ENCODE measurements at regions not wholly inside any gene's neighbourhood (a gene's known extent, or its start where the extent isn't known, plus 50 kb on each side); places are given as distances from the start of the nearest gene placed in this dataset.

DNA sequence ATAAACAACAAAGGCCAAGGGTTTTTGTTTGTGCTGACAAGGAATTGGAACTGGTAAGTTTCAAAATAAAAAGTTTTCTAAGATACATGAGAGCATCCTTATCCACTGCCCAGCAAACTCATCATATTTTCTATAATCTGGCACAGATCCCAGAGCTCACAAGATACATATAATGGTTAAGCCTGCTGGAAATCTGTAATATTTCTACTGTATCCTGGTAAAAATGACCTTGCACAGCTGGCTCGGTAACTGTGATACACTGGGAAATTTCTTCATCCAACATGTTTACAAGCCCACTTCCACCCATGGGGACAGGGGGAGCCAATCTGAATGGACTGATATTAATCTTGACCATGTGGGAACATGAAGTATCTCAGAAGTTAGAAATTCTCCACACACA is 425.4 kb upstream of the MMADHC start:
- Histone ChIP-seq H3K27me3 (no peaks in the 10 kb centered on the region), H3K9me3 (no peaks in the 10 kb centered on the region), H3K4me3 (no peak overlapping the region), H3K27ac (no peak overlapping the region), H3K36me3 (no peaks in the 10 kb centered on the region), H3K4me1 (no peaks in the 10 kb centered on the region)
- intact Hi-C loops (cut with DNase I; ENCODE audit: low total_unique reads) = no loop called here
- peak in 1 of 2 donors; percentile 58 for DNase-seq
- TF ChIP-seq POLR2AphosphoS5 (IDR thresholded peaks at IDR 0.05) (no peak), POLR2A (IDR thresholded peaks at IDR 0.05) (no peak), EP300 (IDR thresholded peaks at IDR 0.05) (no peak)
- TF ChIP-seq, protein P1, sequence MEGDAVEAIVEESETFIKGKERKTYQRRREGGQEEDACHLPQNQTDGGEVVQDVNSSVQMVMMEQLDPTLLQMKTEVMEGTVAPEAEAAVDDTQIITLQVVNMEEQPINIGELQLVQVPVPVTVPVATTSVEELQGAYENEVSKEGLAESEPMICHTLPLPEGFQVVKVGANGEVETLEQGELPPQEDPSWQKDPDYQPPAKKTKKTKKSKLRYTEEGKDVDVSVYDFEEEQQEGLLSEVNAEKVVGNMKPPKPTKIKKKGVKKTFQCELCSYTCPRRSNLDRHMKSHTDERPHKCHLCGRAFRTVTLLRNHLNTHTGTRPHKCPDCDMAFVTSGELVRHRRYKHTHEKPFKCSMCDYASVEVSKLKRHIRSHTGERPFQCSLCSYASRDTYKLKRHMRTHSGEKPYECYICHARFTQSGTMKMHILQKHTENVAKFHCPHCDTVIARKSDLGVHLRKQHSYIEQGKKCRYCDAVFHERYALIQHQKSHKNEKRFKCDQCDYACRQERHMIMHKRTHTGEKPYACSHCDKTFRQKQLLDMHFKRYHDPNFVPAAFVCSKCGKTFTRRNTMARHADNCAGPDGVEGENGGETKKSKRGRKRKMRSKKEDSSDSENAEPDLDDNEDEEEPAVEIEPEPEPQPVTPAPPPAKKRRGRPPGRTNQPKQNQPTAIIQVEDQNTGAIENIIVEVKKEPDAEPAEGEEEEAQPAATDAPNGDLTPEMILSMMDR (IDR thresholded peaks at IDR 0.05) = no peak
- WGBS, 5 donors = 63 to 89% (median 79%) methylated on average over 1 of the region's 1 CpG

DNA sequence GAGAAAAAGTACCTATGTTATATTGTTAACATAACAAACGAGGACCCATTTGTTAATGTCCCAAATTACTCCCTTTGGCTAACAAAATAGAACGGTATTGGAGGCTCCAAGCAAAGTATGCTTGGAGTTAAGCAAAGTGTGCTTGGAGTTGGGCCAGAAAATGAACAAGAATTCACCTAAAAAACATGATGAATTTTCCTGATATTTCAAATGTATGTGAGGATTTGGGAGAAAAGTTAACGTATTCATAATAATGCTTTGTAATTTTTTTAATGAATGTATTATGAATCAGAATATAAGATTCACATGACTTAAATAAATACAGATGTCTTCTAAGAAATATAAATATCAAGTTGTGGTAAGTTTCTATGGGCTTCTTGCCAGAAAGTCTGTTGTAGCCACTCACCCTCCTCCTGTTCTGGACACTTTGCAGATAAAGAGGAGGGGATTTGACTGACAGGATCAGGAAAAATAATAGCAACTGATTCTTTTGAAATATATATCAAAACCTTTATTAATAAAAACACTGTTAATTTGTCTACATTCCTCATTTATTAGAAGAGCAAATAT is 423.7 kb upstream of the MMADHC start:
- Histone ChIP-seq H3K27me3 (no peaks in the 10 kb centered on the region), H3K36me3 (no peaks in the 10 kb centered on the region), H3K27ac (no peak overlapping the region), H3K4me1 (no peaks in the 10 kb centered on the region), H3K9me3 (no peaks in the 10 kb centered on the region), H3K4me3 (no peak overlapping the region)
- intact Hi-C loops (cut with DNase I; ENCODE audit: low total_unique reads) = no loop called here
- TF ChIP-seq POLR2AphosphoS5 (IDR thresholded peaks at IDR 0.05) (no peak), POLR2A (IDR thresholded peaks at IDR 0.05) (no peak)
- TF ChIP-seq, protein P1 (IDR thresholded peaks at IDR 0.05) = no peak
- DNase-seq = no peak
- WGBS, 5 donors = 78 to 87% (median 82%) methylated on average over 3 of the region's 3 CpGs

DNA sequence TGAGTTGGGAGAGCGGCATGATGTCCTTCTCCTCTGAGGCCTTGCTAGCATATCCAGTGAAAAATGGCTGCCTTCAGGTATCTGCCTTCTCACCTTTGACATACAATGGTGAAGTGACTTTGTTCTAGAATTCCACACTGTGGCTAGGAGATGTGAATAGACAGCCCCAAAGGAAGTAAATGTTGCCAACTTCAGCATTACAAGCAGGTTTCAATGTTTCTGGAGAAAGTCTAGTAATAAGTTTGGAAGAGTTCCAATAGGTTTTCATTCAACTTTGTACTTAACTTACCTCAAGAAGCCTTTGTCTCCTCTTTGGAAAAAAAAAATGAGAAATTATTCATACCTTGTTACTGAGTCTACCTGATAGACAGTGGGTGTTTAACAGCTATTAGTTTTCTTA is 421.3 kb upstream of the MMADHC start:
- Histone ChIP-seq H3K27ac (no peak overlapping the region), H3K9me3 (no peaks in the 10 kb centered on the region), H3K36me3 (no peaks in the 10 kb centered on the region), H3K4me1 (no peaks in the 10 kb centered on the region), H3K27me3 (no peaks in the 10 kb centered on the region), H3K4me3 (no peak overlapping the region)
- TF ChIP-seq POLR2A (IDR thresholded peaks at IDR 0.05) (no peak), EP300 (IDR thresholded peaks at IDR 0.05) (no peak), POLR2AphosphoS5 (IDR thresholded peaks at IDR 0.05) (no peak)
- TF ChIP-seq, protein P1 (IDR thresholded peaks at IDR 0.05) = no peak
- DNase-seq = no peak
- WGBS, 5 donors = 86 to 96% (median 94%) methylated on average over 1 of the region's 1 CpG
- intact Hi-C loops (cut with DNase I; ENCODE audit: low total_unique reads) = no loop called here

DNA sequence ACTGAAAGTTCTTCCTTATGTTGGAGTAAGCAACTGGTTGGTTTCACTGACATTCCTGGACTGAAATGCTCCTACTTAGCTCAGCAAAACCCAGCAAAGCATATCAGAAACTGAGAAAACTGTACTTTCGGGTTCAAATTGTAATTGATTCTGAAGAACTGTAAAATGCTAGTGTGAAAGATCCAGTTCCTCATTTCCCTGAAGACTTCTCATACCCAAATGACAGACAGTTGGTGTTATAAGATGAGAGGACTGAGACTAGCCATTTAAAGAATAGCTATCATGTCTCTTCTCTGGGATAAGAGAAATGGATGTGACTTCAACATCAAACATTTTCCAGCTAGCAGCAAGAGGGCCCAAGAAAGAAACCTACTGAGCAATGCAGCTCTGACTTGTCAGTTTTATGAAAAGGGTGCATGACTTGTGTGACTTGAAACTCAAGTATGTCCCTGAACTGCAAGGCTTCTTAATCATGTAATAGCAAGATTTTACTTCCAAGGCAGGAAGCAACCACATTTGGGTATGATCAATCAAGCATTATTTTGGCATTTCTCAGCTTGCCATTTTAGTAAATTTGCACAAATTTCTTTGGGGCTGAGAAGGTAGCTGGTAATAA is 420.3 kb upstream of the MMADHC start:
- Histone ChIP-seq H3K27ac (no peak overlapping the region), H3K36me3 (no peaks in the 10 kb centered on the region), H3K4me3 (no peak overlapping the region), H3K27me3 (no peaks in the 10 kb centered on the region), H3K4me1 (no peaks in the 10 kb centered on the region), H3K9me3 (no peaks in the 10 kb centered on the region)
- DNase-seq = no peak
- intact Hi-C loops (cut with DNase I; ENCODE audit: low total_unique reads) = no loop called here
- no peak for TF ChIP-seq POLR2A (IDR thresholded peaks at IDR 0.05)
- TF ChIP-seq, protein P1 (IDR thresholded peaks at IDR 0.05) = no peak
- TF ChIP-seq EP300 (IDR thresholded peaks at IDR 0.05) = no peak
- no peak for TF ChIP-seq POLR2AphosphoS5 (IDR thresholded peaks at IDR 0.05)
- WGBS, 5 donors = 88 to 97% (median 93%) methylated on average over 1 of the region's 1 CpG

Measured in stomach (tissue), 8 donors.